ENCODE measurements at regions not wholly inside any gene's neighbourhood (a gene's known extent, or its start where the extent isn't known, plus 50 kb on each side); places are given as distances from the start of the nearest gene placed in this dataset.

GRCh38 chr6:90643381-90643780, 56.5 kb upstream of the MAP3K7 start:
- Histone ChIP-seq H3K36me3 (ENCODE audit: control insufficient read depth, insufficient read depth, low read length) (no peaks in the 10 kb centered on the region), H3K4me3 (replicated peaks; ENCODE audit: low read depth, low read length) (no peak overlapping the region), H3K27me3 (replicated peaks; ENCODE audit: control insufficient read depth, insufficient read depth, low read length) (no peaks in the 10 kb centered on the region)
- DNase-seq (ENCODE audit: extremely low read depth, insufficient read length), result no peak
- TF ChIP-seq, protein P1, sequence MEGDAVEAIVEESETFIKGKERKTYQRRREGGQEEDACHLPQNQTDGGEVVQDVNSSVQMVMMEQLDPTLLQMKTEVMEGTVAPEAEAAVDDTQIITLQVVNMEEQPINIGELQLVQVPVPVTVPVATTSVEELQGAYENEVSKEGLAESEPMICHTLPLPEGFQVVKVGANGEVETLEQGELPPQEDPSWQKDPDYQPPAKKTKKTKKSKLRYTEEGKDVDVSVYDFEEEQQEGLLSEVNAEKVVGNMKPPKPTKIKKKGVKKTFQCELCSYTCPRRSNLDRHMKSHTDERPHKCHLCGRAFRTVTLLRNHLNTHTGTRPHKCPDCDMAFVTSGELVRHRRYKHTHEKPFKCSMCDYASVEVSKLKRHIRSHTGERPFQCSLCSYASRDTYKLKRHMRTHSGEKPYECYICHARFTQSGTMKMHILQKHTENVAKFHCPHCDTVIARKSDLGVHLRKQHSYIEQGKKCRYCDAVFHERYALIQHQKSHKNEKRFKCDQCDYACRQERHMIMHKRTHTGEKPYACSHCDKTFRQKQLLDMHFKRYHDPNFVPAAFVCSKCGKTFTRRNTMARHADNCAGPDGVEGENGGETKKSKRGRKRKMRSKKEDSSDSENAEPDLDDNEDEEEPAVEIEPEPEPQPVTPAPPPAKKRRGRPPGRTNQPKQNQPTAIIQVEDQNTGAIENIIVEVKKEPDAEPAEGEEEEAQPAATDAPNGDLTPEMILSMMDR (IDR thresholded peaks at IDR 0.05; ENCODE audit: insufficient read depth, low read length, poor library complexity, severe bottlenecking), result no peak

DNA sequence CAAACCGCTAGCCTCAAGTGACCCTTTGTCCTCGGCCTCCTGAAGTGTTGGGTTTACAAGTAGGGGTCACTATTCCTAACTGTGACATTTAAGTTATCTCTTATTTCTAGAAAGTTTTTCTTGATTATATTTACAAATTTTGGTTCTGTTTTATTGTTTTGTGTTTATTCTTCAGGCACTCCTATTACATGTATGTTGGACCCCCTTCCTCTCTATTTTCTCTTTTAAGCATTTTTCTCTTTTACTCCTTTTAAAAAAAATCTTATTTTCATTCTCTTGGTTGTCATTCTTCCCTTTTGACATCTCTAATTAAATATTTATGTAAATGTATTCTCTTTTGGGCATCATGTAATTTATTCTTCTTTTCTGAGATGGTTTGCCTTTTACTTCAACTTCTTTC, 50.4 kb upstream of the MAP3K7 start:
- Histone ChIP-seq H3K36me3 (ENCODE audit: control insufficient read depth, insufficient read depth, low read length) (no peaks in the 10 kb centered on the region), H3K4me3 (replicated peaks; ENCODE audit: low read depth, low read length) (no peak overlapping the region), H3K27me3 (replicated peaks; ENCODE audit: control insufficient read depth, insufficient read depth, low read length) (no peaks in the 10 kb centered on the region)
- DNase-seq (ENCODE audit: extremely low read depth, insufficient read length), result no peak
- TF ChIP-seq, protein P1 (IDR thresholded peaks at IDR 0.05; ENCODE audit: insufficient read depth, low read length, poor library complexity, severe bottlenecking), result no peak
